Transverse colon (tissue), 3 donors: ENCODE measurements at regions not wholly inside any gene's neighbourhood (a gene's known extent, or its start where the extent isn't known, plus 50 kb on each side); places are given as distances from the start of the nearest gene placed in this dataset.

Experiments used
- POLR2A ChIP-seq: fragments of 450-650 bp; IDR thresholded peaks from one replicate; pipeline ENCODE4 v1.6.1; 2016; ENCODE audit warnings: antibody characterized with exemption, mild to moderate bottlenecking, moderate library complexity
- TF ChIP-seq, protein P1 (sequence below), 5 experiments: fragments of 200-600 bp in 3 of 5; fragments of 450-650 bp in 2 of 5; sonication (generic) in 3 of 5; IDR thresholded peaks; 1 replicate in 2 of 5; 2 replicates in 3 of 5; pipeline ENCODE4 v1.5.1; 2016 to 2017; ENCODE audit warnings: antibody characterized with exemption in 5 of 5, inconsistent platforms in 3 of 5, mild to moderate bottlenecking in 2 of 5, moderate library complexity in 1 of 5

DNA sequence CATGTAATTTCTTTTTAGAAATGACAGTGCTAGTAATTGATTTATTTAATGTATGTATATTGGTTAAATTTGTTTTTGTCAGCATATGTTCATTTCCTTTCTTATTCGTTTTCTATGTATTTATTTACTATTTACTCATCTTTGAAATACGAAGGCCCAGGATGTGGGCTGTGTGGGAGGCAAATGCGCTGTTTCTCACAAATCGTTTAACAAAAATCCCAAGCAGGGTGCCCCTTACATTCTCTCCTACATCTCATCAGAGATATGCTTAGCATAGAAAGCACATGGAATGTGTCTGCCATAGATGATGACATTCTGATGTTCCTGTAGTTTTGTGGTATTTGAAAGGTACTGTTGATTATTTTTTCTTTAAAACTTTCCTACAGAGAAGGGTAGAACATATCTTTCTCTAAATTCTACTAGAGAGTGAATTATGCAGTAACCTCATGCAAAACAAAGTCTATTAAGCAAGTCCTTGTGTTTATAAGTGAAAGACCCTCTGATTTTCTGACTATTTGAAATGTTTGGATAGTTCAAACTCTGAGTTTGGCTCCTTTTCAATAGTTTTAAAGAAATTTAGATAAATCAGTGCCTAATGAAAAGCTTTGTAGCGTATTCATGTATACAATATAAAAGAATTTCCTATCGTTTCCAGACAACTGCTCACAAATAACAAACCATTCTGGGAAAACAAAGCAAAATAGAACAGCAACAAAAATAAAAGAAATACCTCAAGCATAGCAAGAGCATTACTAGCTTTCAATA is 111.1 kb upstream of the VGLL3 start:
- no peak for TF ChIP-seq POLR2A
- TF ChIP-seq, protein P1, sequence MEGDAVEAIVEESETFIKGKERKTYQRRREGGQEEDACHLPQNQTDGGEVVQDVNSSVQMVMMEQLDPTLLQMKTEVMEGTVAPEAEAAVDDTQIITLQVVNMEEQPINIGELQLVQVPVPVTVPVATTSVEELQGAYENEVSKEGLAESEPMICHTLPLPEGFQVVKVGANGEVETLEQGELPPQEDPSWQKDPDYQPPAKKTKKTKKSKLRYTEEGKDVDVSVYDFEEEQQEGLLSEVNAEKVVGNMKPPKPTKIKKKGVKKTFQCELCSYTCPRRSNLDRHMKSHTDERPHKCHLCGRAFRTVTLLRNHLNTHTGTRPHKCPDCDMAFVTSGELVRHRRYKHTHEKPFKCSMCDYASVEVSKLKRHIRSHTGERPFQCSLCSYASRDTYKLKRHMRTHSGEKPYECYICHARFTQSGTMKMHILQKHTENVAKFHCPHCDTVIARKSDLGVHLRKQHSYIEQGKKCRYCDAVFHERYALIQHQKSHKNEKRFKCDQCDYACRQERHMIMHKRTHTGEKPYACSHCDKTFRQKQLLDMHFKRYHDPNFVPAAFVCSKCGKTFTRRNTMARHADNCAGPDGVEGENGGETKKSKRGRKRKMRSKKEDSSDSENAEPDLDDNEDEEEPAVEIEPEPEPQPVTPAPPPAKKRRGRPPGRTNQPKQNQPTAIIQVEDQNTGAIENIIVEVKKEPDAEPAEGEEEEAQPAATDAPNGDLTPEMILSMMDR (IDR thresholded peaks at IDR 0.05), result no peak
